CD14-positive monocyte (primary cell): ENCODE measurements at regions not wholly inside any gene's neighbourhood (a gene's known extent, or its start where the extent isn't known, plus 50 kb on each side); places are given as distances from the start of the nearest gene placed in this dataset.

Experiments used
- DNase-seq, 3 donors: peaks; one replicate each; pipeline ENCODE4 v3.0.0-alpha.2; 2011 to 2022
- H2AFZ ChIP-seq: 2 replicates; pipeline ENCODE4 v1.6.0; 2012; ENCODE audit warnings: mild to moderate bottlenecking, low read depth, low read length, inconsistent platforms; ENCODE audit not compliant: insufficient read depth, poor library complexity, severe bottlenecking
- H3K27ac ChIP-seq, 2 donors: 1 replicate in 1 of 2; 2 replicates in 1 of 2; pipeline ENCODE4 v1.5.1; 2012 to 2013; ENCODE audit warnings: low read length in 2 of 2, control low read depth in 1 of 2, inconsistent platforms in 1 of 2, low read depth in 1 of 2, mild to moderate bottlenecking in 1 of 2
- H3K27me3 ChIP-seq, 2 donors: one replicate each; pipeline versions ENCODE4 v1.6.0 to v1.6.1; 2011 to 2013; ENCODE audit warnings: low read length in 2 of 2; ENCODE audit not compliant: control insufficient read depth in 2 of 2, insufficient read depth in 2 of 2
- H3K36me3 ChIP-seq, 2 donors: replicated peaks in 1 of 2; 1 replicate in 1 of 2; 2 replicates in 1 of 2; pipeline versions ENCODE4 v1.5.1 to v1.6.1; 2012 to 2013; ENCODE audit warnings: low read length in 2 of 2, control low read depth in 1 of 2, inconsistent platforms in 1 of 2, mild to moderate bottlenecking in 1 of 2; ENCODE audit not compliant: insufficient read depth in 2 of 2, control insufficient read depth in 1 of 2
- H3K4me1 ChIP-seq, 2 donors: 1 replicate in 1 of 2; 2 replicates in 1 of 2; pipeline versions ENCODE4 v1.5.1 to v1.6.1; 2012 to 2013; ENCODE audit warnings: low read length in 2 of 2, control low read depth in 1 of 2, inconsistent platforms in 1 of 2, mild to moderate bottlenecking in 1 of 2, moderate library complexity in 1 of 2; ENCODE audit not compliant: insufficient read depth in 2 of 2, control insufficient read depth in 1 of 2
- H3K4me2 ChIP-seq: replicated peaks from 2 replicates; pipeline ENCODE3; 2012; ENCODE audit warnings: low read length, moderate library complexity, mild to moderate bottlenecking; ENCODE audit not compliant: poor library complexity, severe bottlenecking; ENCODE audit errors: extremely low read depth
- H3K4me3 ChIP-seq, 3 experiments: fragments of 200-600 bp in 1 of 3; sonication (generic) in 1 of 3; replicated peaks in 1 of 3; 1 replicate in 2 of 3; 2 replicates in 1 of 3; pipeline ENCODE4 v1.5.1; 2011 to 2013; ENCODE audit warnings: low read length in 3 of 3, mild to moderate bottlenecking in 3 of 3, control low read depth in 2 of 3, low read depth in 2 of 3, inconsistent platforms in 1 of 3, moderate library complexity in 1 of 3
- H3K79me2 ChIP-seq: 2 replicates; pipeline ENCODE4 v1.6.0; 2012; ENCODE audit warnings: mild to moderate bottlenecking, control low read depth, inconsistent platforms, low read length, moderate library complexity; ENCODE audit not compliant: insufficient read depth
- H3K9ac ChIP-seq: 2 replicates; pipeline ENCODE4 v1.6.0; 2017; ENCODE audit warnings: low read length, mild to moderate bottlenecking; ENCODE audit not compliant: insufficient read depth, poor library complexity, severe bottlenecking
- H3K9me3 ChIP-seq, 2 donors: replicated peaks in 1 of 2; 1 replicate in 1 of 2; 2 replicates in 1 of 2; pipeline versions ENCODE4 v1.5.1 to v1.6.1; 2012 to 2013; ENCODE audit warnings: low read length in 2 of 2, control low read depth in 1 of 2; ENCODE audit not compliant: control insufficient read depth in 1 of 2, insufficient read depth in 1 of 2
- H4K20me1 ChIP-seq: 2 replicates; pipeline ENCODE4 v1.6.0; 2012; ENCODE audit warnings: mild to moderate bottlenecking, low read length, control low read depth, moderate library complexity; ENCODE audit not compliant: insufficient read depth
- H3K27ac Mint-ChIP-seq, 7 donors: one replicate each; pipeline ENCODE4 v1.8.0; 2020; ENCODE audit warnings: mild to moderate bottlenecking in 7 of 7, mixed read lengths in 7 of 7, moderate library complexity in 6 of 7, inconsistent platforms in 2 of 7
- H3K27me3 Mint-ChIP-seq, 3 donors: one replicate each; pipeline ENCODE4 v1.8.0; 2021 to 2022; ENCODE audit warnings: low read depth in 3 of 3, mild to moderate bottlenecking in 3 of 3, mixed read lengths in 3 of 3, moderate library complexity in 3 of 3, inconsistent platforms in 1 of 3
- H3K36me3 Mint-ChIP-seq, 2 donors: one replicate each; pipeline ENCODE4 v1.8.0; 2020; ENCODE audit warnings: mixed read lengths in 2 of 2, inconsistent platforms in 1 of 2, mild to moderate bottlenecking in 1 of 2
- H3K4me1 Mint-ChIP-seq: one replicate; pipeline ENCODE4 v1.8.0; 2020; ENCODE audit warnings: mild to moderate bottlenecking, mixed read lengths
- H3K4me3 Mint-ChIP-seq, 2 donors: one replicate each; pipeline ENCODE4 v1.8.0; 2020; ENCODE audit warnings: mild to moderate bottlenecking in 2 of 2, mixed read lengths in 2 of 2, moderate library complexity in 1 of 2
- H3K9me3 Mint-ChIP-seq, 7 donors: one replicate each; pipeline ENCODE4 v1.8.0; 2020 to 2022; ENCODE audit warnings: mixed read lengths in 7 of 7, mild to moderate bottlenecking in 6 of 7, moderate library complexity in 6 of 7, inconsistent platforms in 2 of 7
- WGBS: methylation state at CpG from one replicate; pipeline ENCODE4 v1.1.5; 2013; ENCODE audit warnings: missing lambda C conversion rate; ENCODE audit not compliant: insufficient coverage; 5-methylcytosine and 5-hydroxymethylcytosine counted together
- intact Hi-C, 2 donors: fragments of 100-400 bp; cut with micrococcal nuclease; formaldehyde crosslinking; loops; one replicate each; pipeline versions ENCODE4 v1.15.0 to v1.15.1; 2023
- TF ChIP-seq, protein P1 (sequence below): fragments of 200-600 bp; IDR thresholded peaks from one replicate; pipeline ENCODE4 v1.8.0; 2022; ENCODE audit warnings: antibody characterized with exemption, mild to moderate bottlenecking

GRCh38 chrX:55342533-55343501 lies 78.1 kb upstream of the PAGE3 start:
- no peaks in the 10 kb centered on the region for H3K36me3 ChIP-seq
- no peak overlapping the region for H3K4me2 ChIP-seq
- H3K9ac ChIP-seq: no peak overlapping the region
- Mint-ChIP-seq H3K27me3 (peaks cover 0 to 4% (median 3%) of the 10 kb centered on the region in 3 donors), H3K9me3 (no peaks in the 10 kb centered on the region), H3K4me1 (peaks cover 4% of the 10 kb centered on the region), H3K4me3 (peak overlapping the region in 1 of 2 donors; percentile 24), H3K36me3 (no peaks in the 10 kb centered on the region), H3K27ac (peak overlapping the region in 1 of 7 donors; percentile 51)
- WGBS: 60% methylated on average over 1 of the region's 21 CpGs
- intact Hi-C loops: no loop called here
- DNase-seq: peak in 1 of 3 donors; percentile 1
- no peaks in the 10 kb centered on the region for H3K9me3 ChIP-seq
- no peak overlapping the region for H2AFZ ChIP-seq
- no peak overlapping the region for H3K27ac ChIP-seq
- no peaks in the 10 kb centered on the region for H3K27me3 ChIP-seq
- no peaks in the 10 kb centered on the region for H3K79me2 ChIP-seq
- H3K4me1 ChIP-seq: no peaks in the 10 kb centered on the region
- TF ChIP-seq, protein P1, sequence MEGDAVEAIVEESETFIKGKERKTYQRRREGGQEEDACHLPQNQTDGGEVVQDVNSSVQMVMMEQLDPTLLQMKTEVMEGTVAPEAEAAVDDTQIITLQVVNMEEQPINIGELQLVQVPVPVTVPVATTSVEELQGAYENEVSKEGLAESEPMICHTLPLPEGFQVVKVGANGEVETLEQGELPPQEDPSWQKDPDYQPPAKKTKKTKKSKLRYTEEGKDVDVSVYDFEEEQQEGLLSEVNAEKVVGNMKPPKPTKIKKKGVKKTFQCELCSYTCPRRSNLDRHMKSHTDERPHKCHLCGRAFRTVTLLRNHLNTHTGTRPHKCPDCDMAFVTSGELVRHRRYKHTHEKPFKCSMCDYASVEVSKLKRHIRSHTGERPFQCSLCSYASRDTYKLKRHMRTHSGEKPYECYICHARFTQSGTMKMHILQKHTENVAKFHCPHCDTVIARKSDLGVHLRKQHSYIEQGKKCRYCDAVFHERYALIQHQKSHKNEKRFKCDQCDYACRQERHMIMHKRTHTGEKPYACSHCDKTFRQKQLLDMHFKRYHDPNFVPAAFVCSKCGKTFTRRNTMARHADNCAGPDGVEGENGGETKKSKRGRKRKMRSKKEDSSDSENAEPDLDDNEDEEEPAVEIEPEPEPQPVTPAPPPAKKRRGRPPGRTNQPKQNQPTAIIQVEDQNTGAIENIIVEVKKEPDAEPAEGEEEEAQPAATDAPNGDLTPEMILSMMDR: no peak
- no peak overlapping the region for H3K4me3 ChIP-seq
- no peaks in the 10 kb centered on the region for H4K20me1 ChIP-seq

- no peaks in the 10 kb centered on the region for H3K36me3 Mint-ChIP-seq
- Histone ChIP-seq H3K4me3 (no peak overlapping the region), H3K27ac (no peak overlapping the region), H3K4me2 (no peak overlapping the region), H3K36me3 (no peaks in the 10 kb centered on the region), H2AFZ (no peak overlapping the region), H3K9me3 (peaks cover 0 to 8% of the 10 kb centered on the region in 2 donors), H4K20me1 (no peaks in the 10 kb centered on the region), H3K27me3 (no peaks in the 10 kb centered on the region), H3K79me2 (no peaks in the 10 kb centered on the region), H3K4me1 (no peaks in the 10 kb centered on the region), H3K9ac (no peak overlapping the region)
- intact Hi-C loops: no loop called here
- no peaks in the 10 kb centered on the region for H3K27me3 Mint-ChIP-seq
- WGBS: no CpG with 5 or more reads among the region's 6 CpGs
- no peak for DNase-seq
- no peak overlapping the region for H3K27ac Mint-ChIP-seq
- H3K4me1 Mint-ChIP-seq: no peaks in the 10 kb centered on the region
- H3K9me3 Mint-ChIP-seq: peaks cover 0 to 8% (median 5%) of the 10 kb centered on the region in 7 donors
- TF ChIP-seq, protein P1: no peak
- no peak overlapping the region for H3K4me3 Mint-ChIP-seq
Observed at GRCh38 chrX:55356609-55357008, 91.9 kb upstream of the PAGE3 start.
